Stomach (tissue), 4 donors: ENCODE measurements at regions not wholly inside any gene's neighbourhood (a gene's known extent, or its start where the extent isn't known, plus 50 kb on each side); places are given as distances from the start of the nearest gene placed in this dataset.

Experiments used
- POLR2A ChIP-seq, 4 donors: fragments of 450-650 bp; IDR thresholded peaks; one replicate each; pipeline ENCODE4 v1.6.1; 2016; ENCODE audit warnings: antibody characterized with exemption in 4 of 4, control low read depth in 2 of 4, mild to moderate bottlenecking in 1 of 4, moderate library complexity in 1 of 4
- TF ChIP-seq, protein P1 (sequence below), 7 experiments: fragments of 450-650 bp in 4 of 7; fragments of 200-600 bp in 3 of 7; sonication (generic) in 3 of 7; IDR thresholded peaks; one replicate each; pipeline ENCODE4 v1.5.1; 2016 to 2019; ENCODE audit warnings: antibody characterized with exemption in 7 of 7, control low read depth in 2 of 7, mild to moderate bottlenecking in 1 of 7

DNA sequence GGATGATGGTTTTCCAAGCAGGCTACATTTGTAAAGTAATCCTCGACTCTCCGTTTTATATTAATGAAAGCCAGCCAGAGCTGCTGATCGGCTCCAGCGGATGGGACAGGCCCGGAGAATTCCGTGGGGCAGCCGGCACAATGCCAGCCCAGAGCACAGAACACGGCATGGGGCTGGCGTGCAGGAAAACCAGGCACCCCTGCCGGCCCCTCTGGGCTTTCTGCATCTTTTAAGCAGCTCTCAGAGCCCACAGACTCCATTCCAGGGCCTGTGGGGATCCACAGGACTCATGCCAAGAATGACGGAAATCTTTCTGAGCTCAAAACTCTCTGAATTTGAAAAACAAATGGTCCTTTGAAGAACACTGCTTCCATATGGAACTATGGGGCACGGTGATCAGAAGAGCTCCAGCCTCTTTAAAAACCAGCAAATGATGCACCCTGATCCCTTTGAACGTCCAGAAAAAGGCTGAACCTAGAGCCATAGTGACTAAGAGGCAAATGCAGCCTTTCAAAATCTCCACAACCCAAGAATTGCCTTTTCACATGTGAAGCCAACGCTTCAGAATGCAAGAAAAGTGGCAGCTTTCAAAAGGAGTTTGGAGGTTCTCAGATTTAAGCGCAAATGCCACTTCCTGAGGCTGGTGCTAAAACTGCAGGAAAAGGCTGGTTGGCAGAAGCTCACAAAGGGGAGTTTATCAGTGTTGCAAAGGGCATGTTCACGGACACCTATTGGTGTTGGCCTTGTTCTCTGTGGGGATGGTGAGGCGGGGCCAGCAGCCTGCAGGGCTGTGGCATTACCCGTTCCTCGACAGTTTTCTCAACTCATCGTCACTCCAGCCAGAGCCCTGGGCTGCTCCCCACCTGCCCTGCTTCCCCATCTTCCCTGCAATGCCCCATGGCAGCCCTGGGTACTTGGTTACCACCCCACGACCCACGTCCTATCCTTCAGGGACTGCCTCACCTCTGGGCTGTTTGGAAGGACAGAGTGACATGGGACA, 212.5 kb downstream of the CTTN start:
- TF ChIP-seq, protein P1, sequence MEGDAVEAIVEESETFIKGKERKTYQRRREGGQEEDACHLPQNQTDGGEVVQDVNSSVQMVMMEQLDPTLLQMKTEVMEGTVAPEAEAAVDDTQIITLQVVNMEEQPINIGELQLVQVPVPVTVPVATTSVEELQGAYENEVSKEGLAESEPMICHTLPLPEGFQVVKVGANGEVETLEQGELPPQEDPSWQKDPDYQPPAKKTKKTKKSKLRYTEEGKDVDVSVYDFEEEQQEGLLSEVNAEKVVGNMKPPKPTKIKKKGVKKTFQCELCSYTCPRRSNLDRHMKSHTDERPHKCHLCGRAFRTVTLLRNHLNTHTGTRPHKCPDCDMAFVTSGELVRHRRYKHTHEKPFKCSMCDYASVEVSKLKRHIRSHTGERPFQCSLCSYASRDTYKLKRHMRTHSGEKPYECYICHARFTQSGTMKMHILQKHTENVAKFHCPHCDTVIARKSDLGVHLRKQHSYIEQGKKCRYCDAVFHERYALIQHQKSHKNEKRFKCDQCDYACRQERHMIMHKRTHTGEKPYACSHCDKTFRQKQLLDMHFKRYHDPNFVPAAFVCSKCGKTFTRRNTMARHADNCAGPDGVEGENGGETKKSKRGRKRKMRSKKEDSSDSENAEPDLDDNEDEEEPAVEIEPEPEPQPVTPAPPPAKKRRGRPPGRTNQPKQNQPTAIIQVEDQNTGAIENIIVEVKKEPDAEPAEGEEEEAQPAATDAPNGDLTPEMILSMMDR (IDR thresholded peaks at IDR 0.05): no peak
- TF ChIP-seq POLR2A (IDR thresholded peaks at IDR 0.05): no peak
